ENCODE measurements at regions not wholly inside any gene's neighbourhood (a gene's known extent, or its start where the extent isn't known, plus 50 kb on each side); places are given as distances from the start of the nearest gene placed in this dataset.

GRCh38 chr2:62578803-62579640, 73.0 kb upstream of the TMEM17 start:
- H3K79me2 ChIP-seq (ENCODE audit: insufficient read depth): no peaks in the 10 kb centered on the region
- H3K36me3 ChIP-seq (replicated peaks in 1 of 2; ENCODE audit: control insufficient read depth in 1 of 2, insufficient read depth in 2 of 2, low read length in 1 of 2): no peaks in the 10 kb centered on the region
- CTCF ChIA-PET: no interaction called here
- POLR2A ChIA-PET: no interaction called here
- no peak overlapping the region for H3K4me3 ChIP-seq (ENCODE audit: low read depth in 2 of 2, low read length in 1 of 2)
- no peaks in the 10 kb centered on the region for H3K27me3 ChIP-seq (ENCODE audit: insufficient read depth)
- peaks cover 0 to 22% of the 10 kb centered on the region in 2 experiments; a peak in 2 of 4 replicates for H3K4me1 ChIP-seq (ENCODE audit: control insufficient read depth in 1 of 2, insufficient read depth in 2 of 2, low read depth in 1 of 2, low read length in 1 of 2)
- H3K9me3 ChIP-seq: no peaks in the 10 kb centered on the region
- peak overlapping the region; percentile 71 to 93; a peak in 3 of 4 replicates for H3K27ac ChIP-seq (ENCODE audit: low read depth in 2 of 2, low read length in 1 of 2)
- 55% methylated on average over 7 of the region's 7 CpGs for WGBS (ENCODE audit: low lambda C conversion rate)
- H3K9me2 ChIP-seq: no peaks in the 10 kb centered on the region
- no peak for DNase-seq
- H3K9ac ChIP-seq: peak overlapping the region; percentile 71
- H3K4me2 ChIP-seq: peak overlapping the region; percentile 64
- peaks cover 36% of the 10 kb centered on the region for H3F3A ChIP-seq (replicated peaks; ENCODE audit: insufficient read depth)
- H4K20me1 ChIP-seq (ENCODE audit: insufficient read depth): no peaks in the 10 kb centered on the region
- peak overlapping the region; percentile 53; the same call in 1 of the 2 replicates for H2AFZ ChIP-seq (ENCODE audit: low read depth)
- no peak for TF ChIP-seq IRF3 (IDR thresholded peaks at IDR 0.05; ENCODE audit: low read depth, low read length)
- TF ChIP-seq TCF12 (IDR thresholded peaks at IDR 0.05): 0 out of 2 replicates have a peak, but pooled peaks have one; percentile 7
- TF ChIP-seq MEF2A (IDR thresholded peaks at IDR 0.05; ENCODE audit: borderline replicate concordance, low read depth): no peak
- no peak for TF ChIP-seq USF2 (IDR thresholded peaks at IDR 0.05; ENCODE audit: borderline replicate concordance, low read depth, low read length)
- no peak for TF ChIP-seq RCOR1 (IDR thresholded peaks at IDR 0.05; ENCODE audit: low read length)
- TF ChIP-seq USF1 (IDR thresholded peaks at IDR 0.05; ENCODE audit: borderline replicate concordance, low read depth): peak; percentile 69; the same call in 1 of the 2 replicates
- TF ChIP-seq FOXJ3 (CRISPR knock-in tag; IDR thresholded peaks at IDR 0.05): no peak
- TF ChIP-seq FOXM1 (IDR thresholded peaks at IDR 0.05; ENCODE audit: low read depth): no peak
- no peak for TF ChIP-seq MXI1 (IDR thresholded peaks at IDR 0.05; ENCODE audit: low read depth, low read length)
- peak; percentile 30; the same call in 1 of the 2 replicates for TF ChIP-seq JUND (IDR thresholded peaks at IDR 0.05)
- peak; percentile 15; the same call in 1 of the 2 replicates for TF ChIP-seq TAF1 (IDR thresholded peaks at IDR 0.05; ENCODE audit: borderline replicate concordance, low read depth, low read length)
- TF ChIP-seq NRF1 (IDR thresholded peaks at IDR 0.05; ENCODE audit: low read depth, low read length): no peak
- TF ChIP-seq YY1 (IDR thresholded peaks at IDR 0.05; ENCODE audit: low read depth): no peak
- no peak for TF ChIP-seq TEAD4 (IDR thresholded peaks at IDR 0.05; ENCODE audit: borderline replicate concordance, insufficient read depth)
- TF ChIP-seq RFX5 (IDR thresholded peaks at IDR 0.05; ENCODE audit: low read length): no peak
- no peak for TF ChIP-seq POLR2AphosphoS5 (IDR thresholded peaks at IDR 0.05; ENCODE audit: low read depth, low read length)
- no peak for TF ChIP-seq NFIC (IDR thresholded peaks at IDR 0.05; ENCODE audit: borderline replicate concordance)
- peak; percentile 37; the same call in 1 of the 2 replicates for TF ChIP-seq FOSL2 (IDR thresholded peaks at IDR 0.05; ENCODE audit: borderline replicate concordance, low read depth)
- no peak for TF ChIP-seq RAD21 (IDR thresholded peaks at IDR 0.05; ENCODE audit: low read length)
- no peak for TF ChIP-seq ZBTB33 (IDR thresholded peaks at IDR 0.05; ENCODE audit: borderline replicate concordance, low read depth)
- no peak for TF ChIP-seq ELF1 (IDR thresholded peaks at IDR 0.05)
- TF ChIP-seq REST (IDR thresholded peaks at IDR 0.05; ENCODE audit: low read depth, low read length): no peak
- no peak; the same call in 1 of the 2 replicates for TF ChIP-seq RXRA (IDR thresholded peaks at IDR 0.05; ENCODE audit: borderline replicate concordance, low read depth)
- peak; percentile 50; the same call in 1 of the 2 replicates for TF ChIP-seq MAX (IDR thresholded peaks at IDR 0.05; ENCODE audit: low read depth)

Data from SK-N-SH (cell line).